GM18909 (cell line): ENCODE measurements at regions not wholly inside any gene's neighbourhood (a gene's known extent, or its start where the extent isn't known, plus 50 kb on each side); places are given as distances from the start of the nearest gene placed in this dataset.

ENCODE experiments used
- ATAC-seq: cut with Tn5 transposase; IDR thresholded peaks from one replicate; pipeline ENCODE4 v1.9.1; 2021; ENCODE audit warnings: mild to moderate bottlenecking; ENCODE audit not compliant: unreplicated experiment, poor library complexity

DNA sequence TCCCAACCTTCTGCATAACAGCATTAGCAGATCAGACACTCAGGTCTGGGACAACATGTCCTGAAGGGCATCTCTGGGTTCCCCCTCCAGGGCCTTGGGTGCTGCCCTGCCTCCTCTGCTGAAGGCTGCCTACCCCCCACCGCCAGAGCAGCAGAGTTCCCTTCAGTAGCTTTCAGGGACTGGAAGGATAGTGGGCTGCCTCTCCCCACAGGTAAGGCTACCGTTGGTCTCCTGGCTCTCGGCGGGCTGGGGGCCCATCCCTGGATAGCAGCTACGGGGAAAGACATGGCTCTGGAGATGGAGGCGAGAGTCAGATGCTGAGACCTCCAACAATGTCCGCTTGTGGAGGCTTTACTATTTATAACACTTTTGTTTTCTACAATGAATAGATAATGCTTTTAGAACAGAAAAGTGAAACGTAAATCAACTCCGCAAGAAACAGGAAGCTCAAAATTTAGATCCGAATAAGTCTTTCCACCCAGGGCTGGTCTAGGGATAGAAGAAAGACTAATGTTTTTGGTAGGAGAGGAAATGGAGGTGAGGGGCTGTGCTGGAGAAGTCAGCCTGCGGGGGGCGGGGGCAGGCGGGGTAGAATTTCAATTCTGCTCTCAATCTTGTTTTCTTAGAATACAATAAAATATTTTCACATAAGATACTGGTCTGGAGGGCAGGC, 58.4 kb downstream of the ARL4C start:
- no peak for ATAC-seq

- ATAC-seq: no peak
Observed at GRCh38 chr2:234437642-234438304, 59.1 kb downstream of the ARL4C start.

DNA sequence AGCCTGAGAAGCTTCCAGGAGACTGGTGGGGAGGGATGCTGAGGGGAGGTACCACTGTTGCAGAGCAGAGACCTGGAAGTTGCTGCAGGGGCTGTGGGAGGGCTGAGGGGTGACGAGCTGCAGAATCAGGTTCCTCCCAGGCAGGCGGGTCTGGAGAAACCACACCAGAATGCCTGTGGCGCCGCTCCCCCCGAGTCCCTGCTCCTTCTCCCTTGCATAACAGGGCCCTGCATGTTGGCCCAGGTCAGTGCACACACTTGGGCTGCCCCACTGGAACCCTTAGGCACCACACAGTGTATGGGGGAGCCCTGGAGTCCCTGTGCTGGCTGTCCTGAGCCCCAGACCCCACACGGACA, 60.4 kb downstream of the ARL4C start:
- ATAC-seq: no peak

DNA sequence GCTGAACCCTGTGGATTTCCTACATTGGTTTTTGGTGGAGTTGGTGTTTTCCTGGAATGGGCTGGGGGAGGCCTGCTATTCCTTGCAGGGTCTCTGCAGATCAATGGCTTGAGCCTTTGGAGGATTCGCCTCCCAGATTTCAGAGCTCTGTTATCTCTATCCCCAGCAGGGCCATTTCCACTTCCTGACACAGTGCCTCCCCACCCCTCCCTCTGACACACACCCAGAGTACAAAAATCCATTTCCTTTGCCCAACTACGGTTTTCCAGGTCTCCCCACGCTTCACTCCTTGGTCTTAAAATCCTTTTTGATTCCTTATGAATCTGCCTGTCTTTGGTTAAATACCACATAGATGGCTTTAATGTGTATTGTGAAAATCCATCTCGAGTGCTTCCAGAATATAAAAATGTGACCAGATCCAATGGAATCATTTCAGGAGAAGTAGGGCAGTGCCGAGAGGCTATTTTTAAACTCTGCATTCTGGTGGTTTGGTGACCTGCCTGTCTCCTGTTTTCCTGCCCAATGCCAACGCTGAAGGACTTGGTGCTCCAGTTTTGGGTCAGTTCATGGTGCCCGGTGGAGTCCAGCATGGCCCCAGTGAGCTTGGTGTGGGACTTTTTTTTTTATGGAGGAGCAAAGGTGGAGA, 60.9 kb downstream of the ARL4C start:
- ATAC-seq: no peak

DNA sequence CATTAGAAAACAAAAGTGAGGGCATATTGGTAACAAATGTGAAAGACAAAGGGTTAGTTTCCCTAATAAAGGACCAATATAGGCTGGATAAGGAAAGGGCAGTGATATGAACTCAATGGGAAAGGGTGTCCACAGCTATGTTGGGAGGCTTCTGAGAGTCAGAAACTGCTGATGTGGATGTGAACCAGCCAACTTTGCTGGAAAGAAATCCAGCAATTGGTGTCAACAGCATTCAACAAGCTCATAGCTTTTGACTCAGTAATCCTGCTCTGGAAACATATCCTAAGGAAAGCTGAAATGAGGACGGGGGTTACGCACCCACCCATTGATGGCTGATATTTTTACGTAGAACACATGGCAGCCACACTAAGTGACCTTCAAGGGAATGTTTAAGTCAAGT, 63.7 kb downstream of the ARL4C start:
- no peak for ATAC-seq

GRCh38 chr2:234430871-234431270, 66.0 kb downstream of the ARL4C start:
- no peak for ATAC-seq

DNA sequence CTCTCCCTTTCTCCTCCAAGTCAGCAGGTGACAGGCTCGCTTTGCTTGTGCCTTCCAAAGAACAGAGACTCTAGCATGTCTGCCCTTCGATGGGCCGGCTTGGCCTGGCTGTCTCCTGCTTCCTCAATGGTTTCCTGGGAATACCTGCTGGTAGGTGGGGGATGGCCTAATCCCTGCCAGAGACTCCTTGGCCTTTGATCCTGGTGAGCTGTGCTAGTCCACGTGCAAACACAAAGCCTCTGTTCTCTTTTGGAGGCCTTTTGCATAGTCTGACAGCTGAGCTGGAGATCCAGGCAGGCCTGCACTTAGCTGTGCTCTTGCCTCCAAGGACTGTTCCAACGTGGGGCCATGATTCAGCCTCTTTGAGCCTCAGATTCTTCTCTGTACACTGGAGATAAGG, 67.6 kb downstream of the ARL4C start:
- ATAC-seq: no peak

GRCh38 chr2:234427081-234428061, 69.5 kb downstream of the ARL4C start:
- no peak for ATAC-seq

- ATAC-seq: no peak
Observed at GRCh38 chr2:234426616-234427015, 70.3 kb downstream of the ARL4C start.

DNA sequence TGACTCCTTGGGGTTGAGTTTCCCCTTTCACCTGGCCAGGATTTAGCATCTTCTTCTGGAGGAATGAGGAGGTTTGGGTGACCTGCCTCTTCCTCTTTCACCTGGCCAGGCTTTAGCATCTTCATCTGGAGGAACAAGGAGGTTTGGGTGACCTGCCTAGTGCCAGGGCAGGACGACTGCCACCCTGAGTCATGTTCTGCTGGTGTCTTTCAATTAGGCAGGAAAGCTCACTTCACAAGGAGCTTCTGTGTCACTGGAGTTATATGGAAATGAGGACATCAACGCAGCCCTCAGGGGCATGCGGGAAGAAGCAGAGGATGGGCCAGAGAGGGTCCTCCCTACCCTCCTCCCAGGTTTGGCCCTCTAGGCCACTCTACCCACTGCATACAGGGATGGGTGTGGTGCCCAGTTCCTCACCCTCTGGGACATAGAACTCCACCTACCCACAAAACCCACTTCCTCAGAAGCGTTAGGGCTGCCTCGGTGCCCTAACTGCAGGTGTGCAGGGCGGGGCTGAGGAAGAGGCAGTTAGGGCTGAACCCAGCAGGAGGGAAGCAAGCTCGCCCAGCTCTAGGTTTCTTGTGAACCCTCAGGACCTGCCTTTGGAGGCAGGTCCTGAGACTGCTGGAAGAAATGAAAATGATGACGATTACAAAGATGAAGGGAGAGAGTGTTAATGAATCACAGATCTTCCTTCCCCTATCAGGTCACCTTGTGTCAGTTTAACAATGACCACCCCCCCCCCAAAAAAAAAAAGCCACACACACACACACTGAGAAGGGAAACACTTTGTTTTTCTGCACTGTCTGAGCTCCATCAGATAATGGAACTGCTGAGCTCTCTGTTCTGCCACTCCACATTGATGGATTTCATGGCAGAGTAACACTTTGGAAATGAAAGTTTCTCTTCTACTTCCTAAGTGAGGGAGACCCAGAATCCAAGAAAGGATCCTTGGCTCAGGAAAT, 71.0 kb downstream of the ARL4C start:
- peak; percentile 91 for ATAC-seq

GRCh38 chr2:234423884-234424283, 73.0 kb downstream of the ARL4C start:
- no peak for ATAC-seq

DNA sequence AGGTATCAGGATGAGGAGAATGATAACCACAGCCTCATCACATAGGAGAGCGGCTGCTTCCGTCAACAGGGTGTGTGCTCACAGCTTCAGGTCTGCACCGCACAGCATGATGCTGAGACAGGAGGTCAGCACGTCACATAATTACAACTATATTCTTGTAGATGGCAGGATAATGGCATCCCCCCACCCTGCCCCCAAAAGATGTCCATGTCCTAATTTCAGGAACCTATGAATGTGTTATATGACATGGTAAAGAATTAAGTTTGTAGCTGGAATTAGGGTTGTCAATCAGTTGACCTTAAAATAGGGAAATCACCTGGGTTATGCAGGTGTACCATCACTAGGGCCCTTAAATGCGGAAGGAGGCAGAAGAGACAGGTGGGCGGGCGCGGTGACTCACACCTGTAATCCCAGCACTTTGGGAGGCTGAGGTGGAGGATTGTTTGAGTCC, 73.9 kb downstream of the ARL4C start:
- ATAC-seq: no peak

DNA sequence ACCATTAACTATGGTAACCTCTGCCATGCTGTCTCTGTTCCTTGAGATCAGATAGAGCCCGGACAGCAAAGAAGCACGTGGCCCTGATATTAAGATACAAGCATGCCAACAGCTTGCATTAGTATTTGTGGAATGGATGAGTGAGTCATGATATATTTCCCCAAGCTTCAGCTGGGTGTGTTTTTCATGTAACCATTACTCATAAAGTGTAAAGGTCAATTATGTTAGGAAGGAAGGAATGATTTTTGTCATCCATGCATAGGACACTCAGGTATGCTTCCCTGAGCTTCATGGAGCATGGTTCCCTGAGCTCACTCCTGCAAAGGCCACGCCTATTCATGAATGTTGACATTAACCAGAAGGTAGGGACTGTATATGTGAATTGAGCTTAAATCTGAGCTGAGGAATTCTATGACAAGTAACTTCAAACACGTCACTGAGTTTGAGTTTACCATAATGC, 74.6 kb downstream of the ARL4C start:
- ATAC-seq: no peak

DNA sequence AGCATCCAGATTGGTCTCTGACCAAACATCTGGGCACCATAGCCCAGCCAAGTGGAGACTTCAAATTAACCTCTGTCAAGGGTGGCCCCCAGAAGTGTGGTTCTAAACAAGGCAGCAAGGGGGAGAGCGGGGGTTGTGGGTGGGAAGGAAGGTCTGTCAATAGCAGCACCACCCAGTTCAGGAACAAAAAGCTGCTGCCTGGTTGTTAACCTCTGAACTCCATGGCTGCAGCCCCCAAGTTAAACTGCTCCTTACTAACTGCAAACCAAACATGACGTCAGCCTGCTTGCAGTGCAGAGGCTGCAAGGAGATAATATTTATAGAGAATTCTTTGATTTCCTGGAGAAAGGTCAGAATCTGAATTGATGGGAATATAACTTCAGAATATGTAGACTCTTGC, 76.5 kb downstream of the ARL4C start:
- no peak for ATAC-seq

GRCh38 chr2:234419726-234420125, 77.2 kb downstream of the ARL4C start:
- no peak for ATAC-seq

GRCh38 chr2:234415706-234416105, 81.2 kb downstream of the ARL4C start:
- no peak for ATAC-seq

DNA sequence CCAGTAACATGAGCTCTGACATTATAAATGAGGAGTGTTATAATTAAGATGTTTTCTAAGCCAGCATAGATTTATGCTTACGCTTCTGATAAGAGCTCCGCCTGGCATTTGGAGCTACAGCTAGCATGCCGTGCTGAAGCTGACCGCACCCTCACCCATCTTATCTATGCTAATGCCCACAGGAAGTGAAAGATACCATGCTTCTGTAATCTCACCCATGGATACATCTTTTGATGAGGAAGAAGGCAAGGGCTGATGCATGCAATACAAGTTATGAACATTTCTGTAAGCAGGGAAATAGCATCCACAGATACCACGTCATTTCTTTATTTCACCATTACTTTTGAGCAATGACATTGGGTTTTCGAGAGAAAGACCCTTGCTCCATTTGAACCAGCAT, 82.3 kb downstream of the ARL4C start:
- no peak for ATAC-seq

GRCh38 chr2:234412726-234413125, 84.2 kb downstream of the ARL4C start:
- no peak for ATAC-seq

GRCh38 chr2:234411793-234412192, 85.1 kb downstream of the ARL4C start:
- ATAC-seq: peak; percentile 85
